MM.1S (cell line): ENCODE measurements at regions not wholly inside any gene's neighbourhood (a gene's known extent, or its start where the extent isn't known, plus 50 kb on each side); places are given as distances from the start of the nearest gene placed in this dataset.

Experiments
- DNase-seq: peaks from one replicate; pipeline ENCODE4 v3.0.0-alpha.2; 2015
- H2AFZ ChIP-seq: fragments of 300-600 bp; sonication (generic); 2 replicates; pipeline ENCODE4 v1.6.0; 2016; ENCODE audit warnings: antibody characterized with exemption, low read length
- H3F3A ChIP-seq: fragments of 300-600 bp; sonication (generic); 2 replicates; pipeline ENCODE4 v1.6.1; 2016; ENCODE audit warnings: mild to moderate bottlenecking, antibody characterized with exemption, low read length, moderate library complexity, mixed read lengths; ENCODE audit not compliant: insufficient read depth
- H3K27ac ChIP-seq: fragments of 300-600 bp; sonication (generic); 2 replicates; pipeline ENCODE4 v1.5.1; 2016; ENCODE audit warnings: mild to moderate bottlenecking, low read length
- H3K27me3 ChIP-seq: fragments of 300-600 bp; sonication (generic); replicated peaks from 2 replicates; pipeline ENCODE4 v1.6.0; 2016; ENCODE audit warnings: low read length; ENCODE audit not compliant: insufficient read depth
- H3K36me3 ChIP-seq: fragments of 300-600 bp; sonication (generic); replicated peaks from 2 replicates; pipeline ENCODE4 v1.6.1; 2016; ENCODE audit warnings: mild to moderate bottlenecking, low read length, mixed read lengths; ENCODE audit not compliant: insufficient read depth
- H3K4me1 ChIP-seq: fragments of 300-600 bp; sonication (generic); 2 replicates; pipeline ENCODE4 v1.6.1; 2016; ENCODE audit warnings: low read length, mixed read lengths
- H3K4me2 ChIP-seq: fragments of 300-600 bp; sonication (generic); 2 replicates; pipeline ENCODE4 v1.6.0; 2016; ENCODE audit warnings: low read depth, low read length
- H3K4me3 ChIP-seq: fragments of 300-600 bp; sonication (generic); 2 replicates; pipeline ENCODE4 v1.5.1; 2016; ENCODE audit warnings: low read length, mixed read lengths
- H3K79me2 ChIP-seq: fragments of 300-600 bp; sonication (generic); 2 replicates; pipeline ENCODE4 v1.6.1; 2016; ENCODE audit warnings: mixed run types, low read length, mixed read lengths
- H3K9ac ChIP-seq: fragments of 300-600 bp; sonication (generic); 2 replicates; pipeline ENCODE4 v1.6.1; 2016; ENCODE audit warnings: low read length, mixed read lengths
- H3K9me2 ChIP-seq: fragments of 300-600 bp; sonication (generic); replicated peaks from 2 replicates; pipeline ENCODE4 v1.6.1; 2016; ENCODE audit warnings: mild to moderate bottlenecking, low read length, mixed read lengths; ENCODE audit not compliant: insufficient read depth
- H3K9me3 ChIP-seq: fragments of 300-600 bp; sonication (generic); replicated peaks from 2 replicates; pipeline ENCODE4 v1.6.1; 2016; ENCODE audit warnings: mild to moderate bottlenecking, low read length, mixed read lengths; ENCODE audit not compliant: insufficient read depth
- H4K20me1 ChIP-seq: fragments of 300-600 bp; sonication (generic); 2 replicates; pipeline ENCODE4 v1.6.1; 2016; ENCODE audit warnings: mild to moderate bottlenecking, low read length, moderate library complexity, mixed read lengths; ENCODE audit not compliant: insufficient read depth
- EZH2 ChIP-seq: fragments of 300-600 bp; sonication (generic); optimal IDR thresholded peaks from 2 replicates; pipeline ENCODE3; 2017; ENCODE audit warnings: low read depth, mild to moderate bottlenecking, antibody characterized with exemption, low read length, mixed read lengths
- EZH2phosphoT487 ChIP-seq: fragments of 300-600 bp; sonication (generic); IDR thresholded peaks from 2 replicates; pipeline ENCODE4 v1.6.1; 2018; ENCODE audit warnings: antibody characterized with exemption, low read length
- TF ChIP-seq, protein P1 (sequence below): fragments of 300-600 bp; sonication (generic); IDR thresholded peaks from 2 replicates; pipeline ENCODE4 v1.5.1; 2016; ENCODE audit warnings: antibody characterized with exemption, low read length, mixed read lengths

GRCh38 chr2:6159606-6160005 is 467.4 kb downstream of the SOX11 start:
- DNase-seq = no peak
- no peaks in the 10 kb centered on the region for H3K4me1 ChIP-seq
- no peak overlapping the region for H3K27ac ChIP-seq
- H3K4me3 ChIP-seq = no peak overlapping the region
- TF ChIP-seq, protein P1, sequence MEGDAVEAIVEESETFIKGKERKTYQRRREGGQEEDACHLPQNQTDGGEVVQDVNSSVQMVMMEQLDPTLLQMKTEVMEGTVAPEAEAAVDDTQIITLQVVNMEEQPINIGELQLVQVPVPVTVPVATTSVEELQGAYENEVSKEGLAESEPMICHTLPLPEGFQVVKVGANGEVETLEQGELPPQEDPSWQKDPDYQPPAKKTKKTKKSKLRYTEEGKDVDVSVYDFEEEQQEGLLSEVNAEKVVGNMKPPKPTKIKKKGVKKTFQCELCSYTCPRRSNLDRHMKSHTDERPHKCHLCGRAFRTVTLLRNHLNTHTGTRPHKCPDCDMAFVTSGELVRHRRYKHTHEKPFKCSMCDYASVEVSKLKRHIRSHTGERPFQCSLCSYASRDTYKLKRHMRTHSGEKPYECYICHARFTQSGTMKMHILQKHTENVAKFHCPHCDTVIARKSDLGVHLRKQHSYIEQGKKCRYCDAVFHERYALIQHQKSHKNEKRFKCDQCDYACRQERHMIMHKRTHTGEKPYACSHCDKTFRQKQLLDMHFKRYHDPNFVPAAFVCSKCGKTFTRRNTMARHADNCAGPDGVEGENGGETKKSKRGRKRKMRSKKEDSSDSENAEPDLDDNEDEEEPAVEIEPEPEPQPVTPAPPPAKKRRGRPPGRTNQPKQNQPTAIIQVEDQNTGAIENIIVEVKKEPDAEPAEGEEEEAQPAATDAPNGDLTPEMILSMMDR = no peak
- no peak for TF ChIP-seq EZH2phosphoT487
- TF ChIP-seq EZH2 = no peak
- no peaks in the 10 kb centered on the region for H3K36me3 ChIP-seq
- H3K9me3 ChIP-seq = no peaks in the 10 kb centered on the region
- H3K27me3 ChIP-seq = no peaks in the 10 kb centered on the region
- H3F3A ChIP-seq = no peaks in the 10 kb centered on the region
- no peak overlapping the region for H3K4me2 ChIP-seq
- H3K79me2 ChIP-seq = no peaks in the 10 kb centered on the region
- H4K20me1 ChIP-seq = no peaks in the 10 kb centered on the region
- H3K9ac ChIP-seq = no peak overlapping the region
- H3K9me2 ChIP-seq = no peaks in the 10 kb centered on the region
- H2AFZ ChIP-seq = no peak overlapping the region

GRCh38 chr2:6163932-6164331 is 471.7 kb downstream of the SOX11 start:
- H3F3A ChIP-seq = no peaks in the 10 kb centered on the region
- no peak overlapping the region for H3K4me2 ChIP-seq
- H3K9me3 ChIP-seq = no peaks in the 10 kb centered on the region
- no peaks in the 10 kb centered on the region for H3K4me1 ChIP-seq
- no peak overlapping the region for H3K9ac ChIP-seq
- no peaks in the 10 kb centered on the region for H3K9me2 ChIP-seq
- no peaks in the 10 kb centered on the region for H3K27me3 ChIP-seq
- H3K79me2 ChIP-seq = no peaks in the 10 kb centered on the region
- no peak overlapping the region for H3K4me3 ChIP-seq
- no peaks in the 10 kb centered on the region for H3K36me3 ChIP-seq
- DNase-seq = no peak
- TF ChIP-seq EZH2phosphoT487 (no peak), EZH2 (no peak)
- TF ChIP-seq, protein P1 = no peak
- H4K20me1 ChIP-seq = no peaks in the 10 kb centered on the region
- no peak overlapping the region for H3K27ac ChIP-seq
- no peak overlapping the region for H2AFZ ChIP-seq

DNA sequence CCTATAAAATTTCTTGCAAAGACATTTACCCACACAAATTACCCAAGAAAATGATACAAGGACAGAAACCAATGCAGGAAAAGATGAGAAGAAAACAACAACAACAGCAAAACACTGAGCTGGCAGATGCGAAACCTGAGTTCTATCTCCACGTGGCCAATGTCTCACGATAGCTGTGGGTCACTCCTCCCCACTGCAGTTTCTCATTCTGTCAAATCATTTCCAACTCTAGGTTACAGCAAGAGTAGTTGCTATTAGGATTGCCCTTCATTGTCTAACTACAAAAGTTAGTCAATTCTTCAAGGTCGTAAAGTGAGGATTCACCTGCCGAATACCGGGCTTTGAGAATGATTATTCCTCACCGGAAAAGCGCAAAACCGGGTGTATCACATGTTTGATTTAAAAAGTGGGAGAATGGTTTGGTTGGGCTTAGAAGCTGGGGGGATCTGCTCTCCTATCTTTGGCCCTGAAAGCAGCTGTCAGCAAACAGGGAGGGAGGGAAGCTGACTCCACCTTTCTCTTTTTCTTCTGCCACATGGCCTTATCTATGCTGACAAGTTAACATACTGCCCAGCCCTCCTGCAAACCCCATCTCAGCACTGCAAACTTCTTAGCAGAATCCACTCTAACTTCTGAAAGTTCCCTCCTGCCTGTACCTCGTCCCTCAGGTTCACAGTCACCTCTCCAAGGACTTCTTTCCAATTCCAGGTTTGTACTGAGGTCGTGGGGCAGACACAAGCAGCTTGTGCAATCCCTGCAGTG is 473.0 kb downstream of the SOX11 start:
- Histone ChIP-seq H3K27me3 (no peaks in the 10 kb centered on the region), H3K79me2 (no peaks in the 10 kb centered on the region), H3K9me3 (no peaks in the 10 kb centered on the region), H4K20me1 (no peaks in the 10 kb centered on the region), H3K4me2 (no peak overlapping the region), H2AFZ (no peak overlapping the region), H3F3A (no peaks in the 10 kb centered on the region), H3K4me1 (no peaks in the 10 kb centered on the region), H3K27ac (no peak overlapping the region), H3K9ac (no peak overlapping the region), H3K4me3 (no peak overlapping the region), H3K9me2 (no peaks in the 10 kb centered on the region), H3K36me3 (no peaks in the 10 kb centered on the region)
- TF ChIP-seq EZH2phosphoT487 = no peak
- TF ChIP-seq EZH2 = no peak
- TF ChIP-seq, protein P1 = no peak
- DNase-seq = no peak
